Superior temporal gyrus (tissue), 1 donor: ENCODE measurements at regions not wholly inside any gene's neighbourhood (a gene's known extent, or its start where the extent isn't known, plus 50 kb on each side); places are given as distances from the start of the nearest gene placed in this dataset.

ENCODE experiments used
- DNase-seq: peaks from one replicate; pipeline ENCODE4 v3.0.0-alpha.2; 2016; ENCODE audit errors: extremely low spot score

- DNase-seq, result no peak
Measured at GRCh38 chr2:228339525-228339924, 158.0 kb upstream of the SPHKAP start.

DNA sequence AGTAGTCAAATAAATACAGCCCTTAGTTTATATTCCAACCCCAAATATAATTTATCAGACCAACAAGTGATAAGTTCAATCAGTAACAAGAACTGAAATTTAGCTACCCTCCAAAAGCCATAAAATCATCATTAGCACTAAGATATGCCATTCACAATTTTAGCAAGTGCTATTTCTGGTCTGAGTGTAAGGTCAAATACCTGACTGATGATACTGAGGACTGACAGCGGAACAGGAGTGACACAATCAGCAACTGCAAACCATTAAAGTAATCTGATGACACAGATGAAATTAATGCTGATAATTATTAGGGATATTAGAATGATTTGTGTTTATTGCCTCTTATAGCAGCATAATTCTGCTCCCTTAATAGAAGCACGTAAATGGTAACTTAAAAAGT lies 152.7 kb upstream of the SPHKAP start:
- no peak for DNase-seq

DNA sequence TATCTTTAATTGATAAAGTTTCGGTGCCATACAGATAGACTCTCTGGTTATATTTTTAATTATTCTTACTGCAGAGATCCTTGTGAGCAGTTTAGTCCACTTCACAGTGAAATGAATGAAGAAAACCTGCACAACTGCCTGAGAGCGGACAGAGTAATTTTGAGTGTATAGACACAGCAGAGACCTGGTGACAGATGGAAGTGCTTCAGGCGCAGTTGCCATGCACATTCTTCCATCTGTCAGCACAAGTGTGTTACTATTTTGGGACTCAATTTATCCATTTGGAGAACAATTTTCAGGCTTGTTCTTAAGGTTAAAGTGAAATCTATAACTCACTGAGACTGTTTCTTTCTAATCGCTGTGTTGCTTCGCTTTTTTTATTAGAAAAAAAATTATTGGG lies 147.8 kb upstream of the SPHKAP start:
- peak; percentile 29 for DNase-seq

DNA sequence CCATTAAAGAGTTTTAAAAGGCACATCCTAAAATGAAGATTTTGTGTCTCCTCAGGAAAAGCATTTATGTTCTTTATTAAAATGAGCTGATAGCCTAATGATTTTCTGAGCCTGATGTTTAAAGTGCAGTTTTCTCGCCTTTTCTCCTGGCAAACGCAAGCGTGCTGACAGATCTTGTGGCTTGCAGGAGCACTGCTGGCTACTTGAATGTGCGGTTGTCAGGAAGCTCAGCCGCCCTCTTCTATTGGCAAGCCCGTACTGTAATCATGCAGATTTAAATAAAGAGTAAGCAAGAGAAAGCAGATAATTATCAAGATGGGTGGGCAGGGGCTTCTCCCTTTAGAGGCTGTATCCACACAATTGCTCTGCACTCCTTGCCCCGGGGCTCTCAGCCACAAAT lies 139.5 kb upstream of the SPHKAP start:
- no peak for DNase-seq

DNA sequence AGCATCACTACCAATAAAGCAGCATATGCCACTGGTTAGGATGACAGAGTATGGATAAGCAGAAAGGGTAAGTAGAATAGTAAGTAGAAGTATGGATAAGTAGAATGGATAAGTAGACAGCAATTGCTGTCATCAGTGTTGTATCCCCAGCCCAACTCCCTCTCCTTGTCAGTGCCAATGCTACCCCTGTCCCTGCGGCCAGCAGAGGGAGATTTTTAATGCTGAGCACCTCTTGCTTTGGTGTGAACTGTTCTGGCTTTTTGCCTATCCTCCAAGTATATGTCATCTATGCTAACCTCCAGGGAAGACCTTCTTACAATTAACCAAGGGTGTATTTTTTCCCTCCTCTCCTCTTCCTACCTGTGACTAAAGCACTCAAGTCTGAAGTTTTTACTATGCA lies 136.7 kb upstream of the SPHKAP start:
- no peak for DNase-seq

DNA sequence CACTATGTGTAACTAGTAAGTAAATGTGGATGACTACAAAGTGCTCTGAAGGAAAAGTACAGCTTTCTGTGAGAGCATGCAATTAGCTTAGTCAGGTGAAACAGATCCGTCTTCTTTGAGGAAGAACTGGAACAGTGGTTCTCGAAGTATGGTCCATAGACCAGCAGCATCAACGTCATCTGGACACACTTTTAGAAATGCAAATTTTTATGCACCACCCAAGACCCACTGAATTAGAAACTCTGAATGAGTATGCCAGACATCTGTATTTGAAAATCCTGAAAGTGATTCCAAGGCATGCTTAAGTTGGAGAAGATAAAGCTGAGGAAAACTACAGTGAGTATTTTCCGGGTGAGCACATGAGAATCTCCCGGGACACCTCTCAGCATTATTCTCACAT lies 130.7 kb upstream of the SPHKAP start:
- no peak for DNase-seq

DNA sequence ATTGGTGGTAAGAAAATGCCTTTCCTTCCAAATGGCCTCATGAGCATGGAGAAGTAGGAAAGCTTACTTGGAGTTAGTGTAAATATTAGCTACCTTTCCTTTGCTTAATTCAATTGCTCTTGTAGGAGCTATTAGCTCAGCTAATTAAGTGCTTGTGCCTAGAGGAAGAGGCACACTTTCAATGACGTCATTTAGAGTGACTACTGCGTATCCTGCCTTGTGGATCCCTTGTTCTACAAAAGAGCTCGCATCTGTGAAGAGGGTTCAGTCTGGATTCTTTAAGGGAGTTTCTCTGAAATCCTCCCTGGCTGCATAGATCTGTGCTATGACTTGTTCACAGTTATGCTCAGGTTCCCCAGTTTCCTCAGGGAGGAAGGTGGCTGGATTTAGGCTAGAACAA lies 122.5 kb upstream of the SPHKAP start:
- DNase-seq, result no peak

GRCh38 chr2:228283491-228284171 lies 102.1 kb upstream of the SPHKAP start:
- no peak for DNase-seq

DNA sequence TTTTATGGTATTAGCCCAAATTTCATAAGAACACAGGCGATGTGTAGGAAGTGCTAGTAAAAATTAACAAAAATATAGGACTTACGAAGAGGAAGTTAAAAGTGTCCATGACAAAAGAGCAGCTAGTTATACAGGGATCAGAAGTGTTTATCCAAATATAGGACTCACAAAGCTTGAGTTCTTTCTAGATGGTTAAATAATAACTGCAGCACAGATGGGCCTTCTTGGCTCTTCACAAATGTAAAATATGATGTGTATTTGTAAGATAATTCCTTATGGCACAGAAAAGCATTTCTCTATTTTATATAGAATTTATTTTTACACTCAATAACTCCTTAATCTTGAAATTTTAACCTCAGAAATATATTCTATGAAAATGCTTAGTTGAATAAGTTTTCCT lies 100.9 kb upstream of the SPHKAP start:
- DNase-seq, result peak; percentile 17

- DNase-seq, result no peak
Measured at GRCh38 chr2:228273159-228273558, 91.7 kb upstream of the SPHKAP start.

GRCh38 chr2:228269351-228269750 lies 87.9 kb upstream of the SPHKAP start:
- DNase-seq, result no peak

- no peak for DNase-seq
Measured at GRCh38 chr2:228268756-228269155, 87.3 kb upstream of the SPHKAP start.

- no peak for DNase-seq
Measured at GRCh38 chr2:228268301-228268700, 86.8 kb upstream of the SPHKAP start.

GRCh38 chr2:228263156-228263555 lies 81.7 kb upstream of the SPHKAP start:
- DNase-seq, result no peak

DNA sequence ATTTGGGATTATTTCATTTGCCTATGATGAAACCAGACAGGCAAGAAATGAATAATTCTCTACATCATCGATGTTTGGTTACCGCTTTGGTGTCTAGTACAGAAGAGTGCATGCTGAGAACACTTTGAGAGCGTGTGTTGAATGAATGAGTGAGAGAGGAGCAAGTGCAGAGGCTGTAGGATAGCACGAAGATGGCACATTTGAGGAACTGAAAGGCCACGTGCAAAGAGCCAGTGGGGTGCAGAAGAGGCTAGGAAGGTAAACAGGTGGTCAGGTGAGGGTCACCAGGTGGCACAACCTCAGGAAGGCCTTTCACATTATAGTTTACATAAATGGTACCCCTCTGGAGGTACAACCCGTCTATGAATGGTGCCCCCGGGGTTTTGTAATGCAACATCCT lies 80.1 kb upstream of the SPHKAP start:
- no peak for DNase-seq

DNA sequence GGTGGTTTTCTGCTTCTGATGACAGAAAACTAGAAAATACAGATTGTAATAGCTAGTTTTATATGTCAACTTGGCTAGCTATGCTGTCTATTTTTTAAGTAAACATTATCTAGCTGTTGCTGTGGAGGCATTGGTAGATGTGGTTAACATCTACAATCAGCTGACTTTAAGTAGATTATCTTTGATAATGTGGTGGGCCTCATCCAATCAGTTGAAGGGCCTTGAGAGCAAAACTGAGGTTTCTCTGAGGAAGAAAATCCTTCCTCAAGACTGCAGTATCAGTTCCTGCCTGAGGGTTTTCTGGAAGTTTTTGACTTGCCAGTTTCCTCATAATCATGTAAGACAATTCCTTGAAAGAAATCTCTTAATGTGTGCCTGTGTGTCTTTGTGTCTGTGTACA lies 75.9 kb upstream of the SPHKAP start:
- no peak for DNase-seq

DNA sequence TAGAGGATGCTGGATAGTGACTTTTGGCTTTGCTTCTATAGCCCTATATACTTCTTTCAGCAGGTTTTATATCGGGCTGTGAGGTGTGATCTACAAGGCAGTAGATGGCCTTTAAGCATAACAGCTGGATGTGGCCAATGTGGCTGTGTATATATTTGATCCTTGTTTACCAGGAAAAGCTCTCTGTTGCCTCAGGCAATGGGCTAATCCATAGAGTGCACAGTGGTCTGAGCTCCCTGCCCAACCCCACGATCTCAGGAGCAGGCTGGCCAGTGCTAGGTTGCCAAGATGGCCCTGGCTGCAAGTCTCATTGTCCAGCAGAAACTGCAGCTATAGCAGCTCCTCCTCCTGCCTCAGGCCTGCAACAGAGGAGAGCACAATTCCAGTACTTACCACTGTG lies 72.3 kb upstream of the SPHKAP start:
- DNase-seq, result no peak

- DNase-seq, result no peak
Measured at GRCh38 chr2:228247335-228247734, 65.8 kb upstream of the SPHKAP start.

- no peak for DNase-seq
Measured at GRCh38 chr2:228245601-228246000, 64.1 kb upstream of the SPHKAP start.

DNA sequence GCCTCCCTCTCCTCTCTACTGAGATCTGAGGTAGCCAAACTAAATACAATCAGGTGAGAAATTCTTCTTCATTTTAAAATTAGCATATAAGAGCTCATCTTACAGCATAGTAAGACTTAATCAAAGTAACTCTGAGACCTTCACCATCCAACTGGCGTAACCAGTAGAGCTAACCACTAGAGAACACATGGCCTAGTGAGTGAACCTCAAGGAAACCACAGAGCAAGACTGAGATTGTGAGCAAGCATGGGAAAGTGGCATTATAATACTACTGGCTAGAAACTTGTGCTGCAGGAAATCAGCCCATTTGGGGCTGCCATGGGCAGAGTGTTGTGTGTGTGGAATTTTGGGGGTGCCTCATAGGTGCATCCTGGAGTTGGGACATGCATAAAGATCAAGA lies 61.1 kb upstream of the SPHKAP start:
- no peak for DNase-seq

GRCh38 chr2:228239907-228240561 lies 58.5 kb upstream of the SPHKAP start:
- no peak for DNase-seq

DNA sequence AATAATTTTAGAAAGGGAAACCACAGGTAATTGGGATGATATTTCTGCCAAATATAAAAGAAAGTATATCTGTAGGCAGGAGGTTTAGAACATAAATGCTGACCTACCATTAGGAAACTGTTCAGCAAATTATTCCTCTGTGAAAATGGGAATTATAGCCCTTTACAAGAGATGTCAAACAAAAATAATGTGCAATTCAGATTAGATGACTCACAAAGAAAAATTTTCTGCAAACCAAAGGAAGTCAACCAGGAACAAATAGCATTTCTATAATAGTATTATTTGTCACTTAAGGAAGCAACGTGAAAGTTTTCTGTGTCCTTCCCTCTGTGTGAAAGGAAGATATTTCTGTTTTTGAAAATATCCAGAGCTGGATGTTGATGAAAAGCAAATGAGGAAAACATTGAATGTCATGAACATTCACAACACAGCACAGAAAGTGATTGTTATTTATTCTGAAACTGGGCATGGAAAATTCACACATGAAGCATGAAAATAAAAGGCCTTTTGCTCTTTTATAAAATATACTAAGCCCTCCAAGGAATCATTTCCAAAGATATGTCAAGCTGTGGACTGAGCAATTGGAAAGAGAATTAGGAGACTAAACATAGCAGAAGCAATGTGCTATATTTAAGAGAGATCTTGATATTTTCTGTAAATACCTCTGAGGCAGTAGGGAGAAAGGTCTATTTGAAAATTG lies 57.9 kb upstream of the SPHKAP start:
- DNase-seq, result no peak
